ENCODE measurements at regions not wholly inside any gene's neighbourhood (a gene's known extent, or its start where the extent isn't known, plus 50 kb on each side); places are given as distances from the start of the nearest gene placed in this dataset.

DNA sequence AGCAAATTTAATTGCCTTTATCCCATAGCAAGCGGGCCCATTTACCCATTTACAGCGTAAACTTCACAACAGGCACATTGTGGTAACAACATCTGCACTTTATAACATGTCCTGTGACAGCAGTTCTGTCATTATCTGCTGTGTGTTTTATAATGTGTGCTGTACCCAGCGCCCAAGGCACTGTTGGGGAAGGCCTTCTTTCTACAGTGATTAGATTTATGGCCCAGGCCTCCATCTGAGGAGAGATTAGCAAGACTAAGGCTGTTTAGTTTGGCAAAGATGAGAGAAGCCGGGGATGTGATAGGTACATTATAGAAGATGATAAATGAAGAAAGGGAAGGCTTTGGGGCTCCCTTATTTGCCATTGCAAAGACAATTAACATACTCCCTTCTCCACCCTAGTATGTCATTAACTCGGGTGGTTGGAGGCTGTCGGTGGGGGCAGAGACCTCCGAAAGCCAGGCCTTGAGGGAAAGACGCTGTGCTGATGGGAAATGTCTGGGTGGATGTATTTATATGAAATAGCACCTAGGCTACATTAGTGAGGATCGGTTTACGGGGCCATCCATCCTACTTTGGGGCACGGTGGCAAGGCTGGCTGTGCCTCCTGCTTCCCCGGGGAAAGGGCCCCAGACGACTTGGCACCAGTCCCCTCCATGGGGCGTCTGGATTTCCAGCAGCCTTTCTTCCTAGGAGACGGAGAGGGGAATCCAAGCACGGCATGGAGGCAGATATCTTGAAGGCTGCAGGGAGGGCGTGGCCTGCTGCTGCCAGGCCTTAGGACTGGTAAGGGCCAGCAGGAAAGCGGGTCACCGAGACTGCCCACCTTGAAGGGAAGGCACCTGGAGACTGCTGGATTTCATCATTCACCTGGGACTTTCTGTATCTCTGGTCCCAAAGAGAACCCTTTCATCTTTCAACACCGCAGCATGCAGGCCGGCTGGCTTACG, 64.3 kb upstream of the PTCH1 start:
- H3F3A ChIP-seq (ENCODE audit: insufficient read depth): no peaks in the 10 kb centered on the region
- H3K27ac ChIP-seq (ENCODE audit: low read depth, low read length): no peak overlapping the region
- H3K4me2 ChIP-seq (ENCODE audit: low read depth, low read length, poor library complexity, severe bottlenecking): no peak overlapping the region
- H3K9me3 ChIP-seq (ENCODE audit: insufficient read depth, low read length): no peaks in the 10 kb centered on the region
- H2AFZ ChIP-seq (ENCODE audit: low read depth, low read length, severe bottlenecking): no peak overlapping the region
- H3K4me3 ChIP-seq (ENCODE audit: insufficient read depth, low read length, poor library complexity, severe bottlenecking): no peak overlapping the region
- no peak overlapping the region for H3K9ac ChIP-seq (ENCODE audit: low read length)
- H3K9me2 ChIP-seq (replicated peaks; ENCODE audit: insufficient read depth, low read length): no peaks in the 10 kb centered on the region
- H3K79me2 ChIP-seq (ENCODE audit: insufficient read depth, low read length): no peaks in the 10 kb centered on the region
- TF ChIP-seq, protein P1, sequence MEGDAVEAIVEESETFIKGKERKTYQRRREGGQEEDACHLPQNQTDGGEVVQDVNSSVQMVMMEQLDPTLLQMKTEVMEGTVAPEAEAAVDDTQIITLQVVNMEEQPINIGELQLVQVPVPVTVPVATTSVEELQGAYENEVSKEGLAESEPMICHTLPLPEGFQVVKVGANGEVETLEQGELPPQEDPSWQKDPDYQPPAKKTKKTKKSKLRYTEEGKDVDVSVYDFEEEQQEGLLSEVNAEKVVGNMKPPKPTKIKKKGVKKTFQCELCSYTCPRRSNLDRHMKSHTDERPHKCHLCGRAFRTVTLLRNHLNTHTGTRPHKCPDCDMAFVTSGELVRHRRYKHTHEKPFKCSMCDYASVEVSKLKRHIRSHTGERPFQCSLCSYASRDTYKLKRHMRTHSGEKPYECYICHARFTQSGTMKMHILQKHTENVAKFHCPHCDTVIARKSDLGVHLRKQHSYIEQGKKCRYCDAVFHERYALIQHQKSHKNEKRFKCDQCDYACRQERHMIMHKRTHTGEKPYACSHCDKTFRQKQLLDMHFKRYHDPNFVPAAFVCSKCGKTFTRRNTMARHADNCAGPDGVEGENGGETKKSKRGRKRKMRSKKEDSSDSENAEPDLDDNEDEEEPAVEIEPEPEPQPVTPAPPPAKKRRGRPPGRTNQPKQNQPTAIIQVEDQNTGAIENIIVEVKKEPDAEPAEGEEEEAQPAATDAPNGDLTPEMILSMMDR (IDR thresholded peaks at IDR 0.05; ENCODE audit: insufficient read depth, low read length, poor library complexity, severe bottlenecking): no peak
- TF ChIP-seq EZH2phosphoT487 (conservative IDR thresholded peaks at IDR 0.05; ENCODE audit: low read length): no peak
- H3K27me3 ChIP-seq (ENCODE audit: low read length): no peaks in the 10 kb centered on the region
- no peaks in the 10 kb centered on the region for H4K20me1 ChIP-seq (ENCODE audit: low read depth, low read length)
- H3K36me3 ChIP-seq (ENCODE audit: low read length): no peaks in the 10 kb centered on the region

DNA sequence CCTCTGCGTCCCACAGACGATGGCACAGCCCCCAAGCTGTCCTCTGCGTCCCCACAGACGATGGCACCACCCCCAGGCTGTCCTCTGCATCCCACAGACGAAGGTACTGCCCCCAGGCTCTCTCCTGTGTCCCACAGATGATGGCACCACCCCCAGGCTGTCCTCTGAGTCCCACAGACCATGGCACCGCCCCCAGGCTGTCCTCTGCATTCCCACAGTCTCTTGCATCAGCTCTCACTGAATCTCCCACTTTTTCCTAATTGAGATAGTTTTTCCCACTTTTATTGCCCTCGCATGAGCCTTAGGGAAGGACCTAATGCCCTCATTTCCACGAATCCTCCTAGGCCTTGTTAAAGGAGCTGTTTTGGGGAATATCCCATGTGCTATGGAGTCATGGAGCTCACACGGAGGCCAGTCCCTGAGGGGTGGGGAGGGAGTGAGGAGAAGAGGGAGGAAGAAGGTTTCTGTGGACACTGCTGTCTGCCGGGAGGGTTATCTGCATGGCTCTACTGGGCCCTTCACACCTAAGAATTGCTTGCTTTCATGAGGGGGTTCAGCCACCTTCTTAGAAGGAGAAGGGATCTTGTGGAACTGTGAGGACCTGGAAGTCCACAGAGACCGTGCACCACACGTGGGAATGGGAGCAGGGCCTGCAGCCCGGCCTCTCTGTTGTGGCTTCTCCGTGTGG, 58.2 kb upstream of the PTCH1 start:
- no peaks in the 10 kb centered on the region for H3K79me2 ChIP-seq (ENCODE audit: insufficient read depth, low read length)
- no peaks in the 10 kb centered on the region for H3K36me3 ChIP-seq (ENCODE audit: low read length)
- no peak overlapping the region for H3K9ac ChIP-seq (ENCODE audit: low read length)
- TF ChIP-seq, protein P1 (IDR thresholded peaks at IDR 0.05; ENCODE audit: insufficient read depth, low read length, poor library complexity, severe bottlenecking): no peak
- no peak for TF ChIP-seq EZH2phosphoT487 (conservative IDR thresholded peaks at IDR 0.05; ENCODE audit: low read length)
- H3F3A ChIP-seq (ENCODE audit: insufficient read depth): no peaks in the 10 kb centered on the region
- no peak overlapping the region for H3K4me3 ChIP-seq (ENCODE audit: insufficient read depth, low read length, poor library complexity, severe bottlenecking)
- no peaks in the 10 kb centered on the region for H3K27me3 ChIP-seq (ENCODE audit: low read length)
- no peak overlapping the region for H3K27ac ChIP-seq (ENCODE audit: low read depth, low read length)
- H3K4me2 ChIP-seq (ENCODE audit: low read depth, low read length, poor library complexity, severe bottlenecking): no peak overlapping the region
- no peak overlapping the region for H2AFZ ChIP-seq (ENCODE audit: low read depth, low read length, severe bottlenecking)
- no peaks in the 10 kb centered on the region for H3K9me2 ChIP-seq (replicated peaks; ENCODE audit: insufficient read depth, low read length)
- no peaks in the 10 kb centered on the region for H4K20me1 ChIP-seq (ENCODE audit: low read depth, low read length)
- no peaks in the 10 kb centered on the region for H3K9me3 ChIP-seq (ENCODE audit: insufficient read depth, low read length)

DNA sequence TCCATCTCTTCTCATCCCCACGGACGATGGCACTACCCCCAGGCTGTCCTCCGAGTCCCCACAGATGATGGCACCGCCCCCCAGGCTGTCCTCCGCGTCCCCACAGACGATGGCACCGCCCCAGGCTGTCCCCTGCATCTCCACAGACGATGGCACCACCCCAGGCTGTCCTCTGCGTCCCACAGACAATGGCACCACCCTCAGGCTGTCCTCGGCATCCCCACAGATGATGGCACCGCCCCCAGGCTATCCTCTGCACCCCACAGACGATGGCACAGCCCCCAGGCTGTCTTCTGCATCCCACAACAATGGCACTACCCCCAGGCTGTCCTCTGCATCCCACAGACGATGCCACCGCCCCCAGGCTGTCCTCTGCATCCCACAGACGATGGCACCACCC, 57.4 kb upstream of the PTCH1 start:
- TF ChIP-seq, protein P1 (IDR thresholded peaks at IDR 0.05; ENCODE audit: insufficient read depth, low read length, poor library complexity, severe bottlenecking): no peak
- no peak for TF ChIP-seq EZH2phosphoT487 (conservative IDR thresholded peaks at IDR 0.05; ENCODE audit: low read length)
- Histone ChIP-seq H3K4me3 (ENCODE audit: insufficient read depth, low read length, poor library complexity, severe bottlenecking) (no peak overlapping the region), H3K27ac (ENCODE audit: low read depth, low read length) (no peak overlapping the region), H3K9me2 (replicated peaks; ENCODE audit: insufficient read depth, low read length) (no peaks in the 10 kb centered on the region), H3K9me3 (ENCODE audit: insufficient read depth, low read length) (no peaks in the 10 kb centered on the region), H3K9ac (ENCODE audit: low read length) (no peak overlapping the region), H3K27me3 (ENCODE audit: low read length) (no peaks in the 10 kb centered on the region), H4K20me1 (ENCODE audit: low read depth, low read length) (no peaks in the 10 kb centered on the region), H3K79me2 (ENCODE audit: insufficient read depth, low read length) (no peaks in the 10 kb centered on the region), H3K4me2 (ENCODE audit: low read depth, low read length, poor library complexity, severe bottlenecking) (peak overlapping the region; percentile 32), H3K36me3 (ENCODE audit: low read length) (no peaks in the 10 kb centered on the region), H2AFZ (ENCODE audit: low read depth, low read length, severe bottlenecking) (no peak overlapping the region), H3F3A (ENCODE audit: insufficient read depth) (no peaks in the 10 kb centered on the region)

All from SU-DHL-6 (cell line).